ENCODE measurements at regions not wholly inside any gene's neighbourhood (a gene's known extent, or its start where the extent isn't known, plus 50 kb on each side); places are given as distances from the start of the nearest gene placed in this dataset.
"Not testable (repeated sequence)": the region's sequence is repeated elsewhere in the genome, so short reads cannot be mapped to it uniquely, and the experiment has no call there.

DNA sequence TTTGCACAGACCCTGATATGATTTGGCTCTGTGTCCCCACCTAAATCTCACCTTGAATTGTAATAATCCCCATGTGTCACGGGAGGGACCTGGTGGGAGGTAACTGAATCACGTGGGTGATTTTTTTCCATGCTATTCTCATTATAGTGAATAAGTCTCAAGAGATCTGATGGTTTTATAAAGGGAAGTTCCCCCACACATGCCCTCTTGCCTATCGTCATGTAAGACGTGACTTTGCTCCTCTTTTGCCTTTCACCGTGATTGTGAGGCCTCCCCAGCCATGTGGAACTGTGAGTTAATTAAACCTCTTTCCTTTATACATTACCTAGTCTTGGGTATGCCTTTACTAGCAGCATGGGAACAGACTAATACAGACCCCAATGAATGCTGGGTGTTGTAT lies 347.4 kb downstream of the TUSC7 start:
- not testable (repeated sequence) for DNase-seq (ENCODE audit: extremely low spot score, insufficient read length, low read depth); FAIRE-seq

- no peak for FAIRE-seq
- no peak for DNase-seq (ENCODE audit: extremely low spot score, insufficient read length, low read depth)
Measured at GRCh38 chr3:117059067-117059955, 349.7 kb downstream of the TUSC7 start.

DNA sequence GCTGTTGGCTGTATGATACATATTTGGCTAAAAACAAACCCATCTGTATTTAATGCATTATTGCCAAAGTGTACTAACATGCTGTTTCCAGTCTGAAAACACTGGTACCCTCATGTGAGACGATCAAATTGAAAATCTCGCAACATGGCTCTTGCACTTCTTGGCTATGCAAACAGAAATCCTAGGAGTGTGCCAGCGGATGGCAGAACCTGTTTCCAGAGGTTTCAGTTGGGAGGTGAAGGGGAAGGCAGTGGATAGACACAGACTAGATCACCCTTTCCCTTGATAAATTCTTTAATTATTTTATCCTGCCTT lies 350.3 kb downstream of the TUSC7 start:
- FAIRE-seq = no peak
- DNase-seq (ENCODE audit: extremely low spot score, insufficient read length, low read depth) = no peak

GRCh38 chr3:117063930-117064329 lies 354.4 kb downstream of the TUSC7 start:
- no peak for FAIRE-seq
- DNase-seq (ENCODE audit: extremely low spot score, insufficient read length, low read depth) = no peak

GRCh38 chr3:117068301-117068700 lies 358.7 kb downstream of the TUSC7 start:
- no peak for FAIRE-seq
- no peak for DNase-seq (ENCODE audit: extremely low spot score, insufficient read length, low read depth)

- no peak for FAIRE-seq
- DNase-seq (ENCODE audit: extremely low spot score, insufficient read length, low read depth) = no peak
Measured at GRCh38 chr3:117074826-117075225, 365.2 kb downstream of the TUSC7 start.

DNA sequence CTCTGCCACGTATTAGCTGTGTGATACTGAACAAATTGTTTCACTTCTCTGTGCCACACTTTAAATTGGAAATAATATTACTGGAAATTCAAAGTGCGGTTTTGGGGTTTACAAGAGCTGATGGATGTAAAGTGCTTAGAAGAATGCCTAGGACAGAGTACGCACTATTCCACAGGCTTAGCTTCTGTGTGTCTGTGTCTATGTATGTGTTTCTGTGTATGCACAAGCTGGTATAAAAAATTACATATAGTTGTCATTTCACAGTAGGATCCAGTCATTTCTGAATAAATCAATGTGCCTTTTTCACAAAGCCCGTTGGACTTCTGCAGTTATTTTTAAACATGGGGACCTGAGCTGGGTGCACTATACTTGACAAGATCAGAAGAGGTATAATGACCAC lies 370.4 kb downstream of the TUSC7 start:
- no peak for DNase-seq (ENCODE audit: extremely low spot score, insufficient read length, low read depth)
- no peak for FAIRE-seq

GRCh38 chr3:117080872-117081271 lies 371.3 kb downstream of the TUSC7 start:
- FAIRE-seq = no peak
- DNase-seq (ENCODE audit: extremely low spot score, insufficient read length, low read depth) = no peak

GRCh38 chr3:117084277-117084676 lies 374.7 kb downstream of the TUSC7 start:
- FAIRE-seq (no peak), DNase-seq (ENCODE audit: extremely low spot score, insufficient read length, low read depth) (no peak)

DNA sequence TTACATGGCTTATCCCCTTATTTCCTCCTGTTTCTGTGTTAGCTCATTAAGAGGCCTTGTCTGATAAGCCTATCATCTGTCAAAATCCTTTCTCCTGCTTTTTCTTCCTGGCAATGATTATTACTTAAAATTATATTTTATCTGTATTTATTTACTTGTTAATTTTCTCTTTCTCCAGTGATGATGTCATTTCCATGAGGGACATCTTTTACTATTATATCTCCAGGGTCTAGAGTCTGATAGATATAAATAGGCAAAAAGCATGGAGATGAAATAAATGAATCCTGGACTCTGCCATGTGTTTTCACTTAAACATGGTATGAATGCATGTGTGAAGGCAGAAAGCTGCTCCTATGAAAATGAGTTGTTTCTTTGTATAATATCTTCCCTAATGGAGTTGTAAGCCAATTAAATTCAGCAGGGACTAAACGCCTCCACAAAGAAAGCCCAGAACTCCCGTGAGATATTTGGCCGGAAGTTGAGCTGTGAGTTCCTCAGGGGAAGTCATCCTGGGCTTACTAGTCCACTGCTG lies 375.2 kb downstream of the TUSC7 start:
- DNase-seq (ENCODE audit: extremely low spot score, insufficient read length, low read depth) (no peak), FAIRE-seq (no peak)

GRCh38 chr3:117091676-117092075 lies 382.1 kb downstream of the TUSC7 start:
- DNase-seq (ENCODE audit: extremely low spot score, insufficient read length, low read depth) = no peak
- no peak for FAIRE-seq

DNA sequence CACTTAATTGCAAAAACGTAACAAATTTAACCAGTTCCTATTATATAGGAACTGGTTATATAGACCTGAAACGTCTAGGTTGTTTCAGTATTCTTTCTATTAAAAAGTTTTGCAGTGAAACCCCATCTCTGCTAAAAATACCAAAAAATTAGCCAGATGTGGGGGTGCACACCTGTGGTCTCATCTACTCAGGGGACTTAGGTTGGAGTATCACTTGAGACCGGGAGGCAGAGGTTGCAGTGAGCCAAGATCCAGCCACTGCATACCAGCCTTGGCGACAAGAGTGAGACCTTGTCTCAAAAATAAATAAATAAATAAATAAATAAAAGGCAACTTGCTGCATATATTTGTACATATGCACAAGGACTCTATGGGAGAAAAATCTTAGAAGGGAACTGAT lies 387.0 kb downstream of the TUSC7 start:
- FAIRE-seq (no peak), DNase-seq (ENCODE audit: extremely low spot score, insufficient read length, low read depth) (no peak)

GRCh38 chr3:117097351-117097750 lies 387.8 kb downstream of the TUSC7 start:
- no peak for DNase-seq (ENCODE audit: extremely low spot score, insufficient read length, low read depth)
- no peak for FAIRE-seq

DNA sequence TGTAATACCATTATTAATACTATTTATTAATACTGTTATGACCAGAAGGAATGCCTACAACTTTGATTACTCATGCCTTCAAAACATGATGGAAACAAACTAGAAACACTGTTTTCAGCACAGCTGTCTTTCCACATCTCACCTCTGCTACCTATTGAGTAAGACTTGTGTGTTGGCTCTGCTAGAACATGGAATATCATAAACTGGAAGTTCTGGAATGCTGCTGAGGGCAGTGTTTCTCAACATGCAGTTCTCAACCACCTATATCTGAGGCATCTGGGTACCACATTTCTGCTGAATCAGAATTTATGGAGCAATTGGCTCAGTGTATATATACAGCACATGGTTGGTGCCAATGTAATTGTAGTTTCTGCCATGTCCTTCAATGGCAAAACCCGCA lies 392.1 kb downstream of the TUSC7 start:
- FAIRE-seq (no peak), DNase-seq (ENCODE audit: extremely low spot score, insufficient read length, low read depth) (no peak)

GRCh38 chr3:117102426-117102825 lies 392.8 kb downstream of the TUSC7 start:
- DNase-seq (ENCODE audit: extremely low spot score, insufficient read length, low read depth) (no peak), FAIRE-seq (no peak)

- FAIRE-seq (no peak), DNase-seq (ENCODE audit: extremely low spot score, insufficient read length, low read depth) (no peak)
Measured at GRCh38 chr3:117103675-117104074, 394.1 kb downstream of the TUSC7 start.

- DNase-seq (ENCODE audit: extremely low spot score, insufficient read length, low read depth) (no peak), FAIRE-seq (no peak)
Measured at GRCh38 chr3:117104381-117104780, 394.8 kb downstream of the TUSC7 start.

- no peak for DNase-seq (ENCODE audit: extremely low spot score, insufficient read length, low read depth)
- FAIRE-seq = no peak
Measured at GRCh38 chr3:117104792-117105191, 395.2 kb downstream of the TUSC7 start.

DNA sequence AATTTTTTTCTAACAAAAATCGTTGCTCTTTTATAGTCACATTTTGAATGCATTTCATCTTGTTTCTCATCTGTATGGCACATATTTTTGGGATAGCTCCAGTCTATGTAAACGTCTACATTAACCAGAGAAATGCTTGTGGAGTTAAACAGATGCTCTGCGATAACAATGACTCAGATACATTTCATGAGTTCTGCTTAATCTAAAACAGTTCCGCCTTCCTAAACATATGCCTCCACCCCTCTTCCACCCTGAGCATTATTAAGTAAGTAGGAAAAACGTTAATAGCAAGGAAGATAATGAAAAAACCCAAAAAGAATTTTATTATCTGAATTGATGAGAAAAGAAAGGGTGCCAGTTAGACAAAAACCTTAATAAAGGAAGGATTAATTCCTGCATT lies 396.1 kb downstream of the TUSC7 start:
- DNase-seq (ENCODE audit: extremely low spot score, insufficient read length, low read depth) (no peak), FAIRE-seq (no peak)

- no peak for DNase-seq (ENCODE audit: extremely low spot score, insufficient read length, low read depth)
- no peak for FAIRE-seq
Measured at GRCh38 chr3:117106396-117106795, 396.8 kb downstream of the TUSC7 start.

DNA sequence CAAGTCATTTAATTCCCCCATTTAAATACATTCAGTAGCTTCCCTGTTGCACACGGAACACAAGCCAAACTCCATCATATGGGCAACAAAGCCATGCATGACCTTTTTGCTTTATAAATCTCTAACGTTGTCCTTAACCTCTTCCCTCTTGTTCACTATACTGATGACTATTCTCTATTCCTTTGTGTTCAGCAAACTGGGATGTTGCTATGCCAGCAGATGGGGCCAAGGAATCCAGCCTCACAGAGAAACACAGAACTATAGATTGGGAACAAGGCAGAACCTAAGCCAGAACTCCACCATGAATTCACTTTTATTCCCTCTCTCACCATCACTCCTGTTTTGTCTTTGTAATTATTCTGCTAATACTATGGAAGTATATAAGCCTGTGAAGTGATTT lies 398.4 kb downstream of the TUSC7 start:
- FAIRE-seq (no peak), DNase-seq (ENCODE audit: extremely low spot score, insufficient read length, low read depth) (no peak)

GRCh38 chr3:117109178-117109577 lies 399.6 kb downstream of the TUSC7 start:
- no peak for DNase-seq (ENCODE audit: extremely low spot score, insufficient read length, low read depth)
- FAIRE-seq = no peak
